22Rv1 (cell line): ENCODE measurements at regions not wholly inside any gene's neighbourhood (a gene's known extent, or its start where the extent isn't known, plus 50 kb on each side); places are given as distances from the start of the nearest gene placed in this dataset.

ENCODE experiments used
- H3K27ac ChIP-seq: fragments of 450-650 bp; 2 replicates; pipeline ENCODE4 v1.5.1; 2017
- CTCF ChIP-seq: fragments of 450-650 bp; IDR thresholded peaks from 2 replicates; pipeline ENCODE4 v1.5.1; 2017; ENCODE audit warnings: mild to moderate bottlenecking
- ZFX ChIP-seq: fragments of 450-650 bp; IDR thresholded peaks from 2 replicates; pipeline ENCODE4 v1.6.1; 2017; ENCODE audit warnings: antibody characterized with exemption, borderline replicate concordance

DNA sequence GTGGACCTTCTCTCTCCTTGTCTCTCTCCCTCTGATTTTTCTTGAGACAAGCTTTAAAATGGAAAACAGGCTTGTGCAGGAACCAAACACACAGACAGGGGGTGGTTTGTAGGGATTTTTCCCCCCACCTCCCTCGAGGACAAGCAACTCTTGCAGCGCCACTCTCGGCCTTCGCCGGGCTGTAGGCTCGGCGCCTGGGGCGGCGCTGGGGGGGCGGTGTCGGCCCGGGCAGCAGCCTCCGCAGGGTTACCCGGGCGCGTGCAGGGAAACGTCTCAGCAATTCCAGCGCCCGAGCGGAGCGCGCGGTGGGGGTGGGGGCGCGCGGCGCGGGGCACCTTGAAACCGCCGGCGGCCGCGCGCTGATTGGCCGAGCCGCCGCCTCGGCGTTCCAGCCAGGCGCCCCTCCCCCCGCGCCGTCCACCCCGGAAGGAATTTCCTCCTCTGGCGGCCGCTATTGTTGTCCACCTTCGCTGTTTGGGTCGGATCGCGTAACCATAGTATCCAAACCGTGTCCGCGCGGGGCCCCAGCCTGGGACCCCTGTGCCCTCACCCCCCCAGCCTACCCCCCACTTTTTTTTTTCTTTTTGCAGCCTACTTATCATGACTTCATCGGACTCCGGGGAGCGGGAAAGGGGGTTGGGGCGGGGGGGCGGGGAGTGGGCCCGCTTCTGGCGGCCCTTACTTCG is 59.8 kb upstream of the ACOT11 start:
- peak overlapping the region; percentile 83 for H3K27ac ChIP-seq
- no peak for TF ChIP-seq ZFX
- TF ChIP-seq CTCF: peak; percentile 19

GRCh38 chr1:54487571-54488050 is 60.4 kb upstream of the ACOT11 start:
- peak overlapping the region; percentile 83 for H3K27ac ChIP-seq
- TF ChIP-seq CTCF (no peak), ZFX (no peak)

GRCh38 chr1:54486907-54487306 is 61.1 kb upstream of the ACOT11 start:
- TF ChIP-seq ZFX (no peak), CTCF (no peak)
- H3K27ac ChIP-seq: no peak overlapping the region

DNA sequence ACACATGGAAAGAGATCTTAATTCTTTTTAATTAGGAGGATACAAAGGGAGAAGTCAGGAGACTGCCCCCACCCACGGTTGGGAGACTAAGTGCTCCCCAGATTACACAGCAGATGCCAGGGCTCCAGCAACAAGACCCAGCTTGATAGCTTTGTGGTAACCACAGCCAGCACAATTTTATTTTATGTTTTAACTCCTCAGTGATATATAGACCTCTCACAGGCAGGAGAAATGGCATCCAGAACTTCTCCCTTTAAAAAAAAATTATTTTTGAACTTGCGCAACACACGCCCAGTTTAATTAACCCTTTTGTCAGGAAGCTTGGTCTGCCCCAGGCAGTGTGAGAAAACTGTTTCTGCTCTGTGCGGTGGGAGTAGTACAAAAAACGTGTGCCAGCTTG is 62.6 kb upstream of the ACOT11 start:
- H3K27ac ChIP-seq: no peak overlapping the region

GRCh38 chr1:54483875-54484437 is 64.1 kb upstream of the ACOT11 start:
- H3K27ac ChIP-seq: no peak overlapping the region

More for the DNA sequence above, 62.6 kb upstream of the ACOT11 start:
- no peak for TF ChIP-seq ZFX
- no peak for TF ChIP-seq CTCF

DNA sequence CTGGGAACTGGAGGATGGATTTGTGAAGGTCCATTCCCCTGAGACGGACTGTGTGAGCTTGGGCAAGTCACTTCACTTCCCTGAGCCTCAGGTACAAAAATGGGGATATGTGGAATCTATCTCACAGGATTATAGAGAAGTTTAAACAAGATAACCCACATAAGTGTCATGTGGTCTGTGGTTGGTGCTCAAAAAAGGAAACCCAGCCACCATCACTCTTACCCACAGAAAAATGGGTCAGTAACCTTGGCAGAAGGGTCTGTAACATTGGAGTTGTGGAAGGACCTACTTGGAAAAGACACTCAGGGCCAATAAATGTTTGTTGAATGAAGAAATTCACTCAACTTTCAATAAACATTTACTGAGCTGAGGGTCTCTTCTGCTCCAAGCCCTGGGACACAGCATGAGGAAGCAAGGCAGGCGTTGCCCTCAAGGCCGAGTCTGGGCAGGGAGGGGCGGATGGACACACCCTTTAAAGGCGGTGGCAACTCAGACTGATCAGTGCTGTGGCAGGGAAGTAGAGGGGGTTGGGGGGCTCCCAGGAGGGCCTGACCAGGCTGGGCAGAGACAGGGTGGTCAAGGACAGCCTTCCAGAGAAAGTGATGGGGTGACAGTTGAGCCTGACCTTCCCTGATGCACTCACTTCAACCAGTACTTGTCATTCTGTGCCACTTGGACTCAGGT is 66.7 kb upstream of the ACOT11 start:
- H3K27ac ChIP-seq: no peak overlapping the region
- TF ChIP-seq CTCF: no peak
- TF ChIP-seq ZFX: no peak

More at GRCh38 chr1:54483875-54484437, 64.1 kb upstream of the ACOT11 start:
- TF ChIP-seq ZFX (no peak), CTCF (no peak)

DNA sequence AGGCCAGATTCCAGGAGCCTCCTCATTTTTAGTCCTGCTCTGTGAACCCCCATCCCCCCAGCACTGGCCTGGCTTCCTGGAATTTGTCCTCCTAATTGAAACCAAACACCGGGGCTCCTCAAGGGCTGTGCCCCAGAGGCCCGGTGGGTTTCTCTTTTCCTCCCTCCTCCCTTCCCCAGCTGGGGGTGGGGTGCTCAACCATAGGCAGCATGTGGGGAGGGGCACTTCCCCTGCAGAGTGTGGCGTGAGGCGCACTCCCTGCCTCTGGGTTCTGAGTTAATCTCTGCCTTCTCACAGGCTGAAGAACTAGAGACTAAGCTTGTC is 67.5 kb upstream of the ACOT11 start:
- no peak overlapping the region for H3K27ac ChIP-seq
- TF ChIP-seq CTCF (no peak), ZFX (no peak)
